Liver (tissue), 8 donors: ENCODE measurements at regions not wholly inside any gene's neighbourhood (a gene's known extent, or its start where the extent isn't known, plus 50 kb on each side); places are given as distances from the start of the nearest gene placed in this dataset.

Experiments
- DNase-seq: peaks from one replicate; pipeline ENCODE4 v3.0.0-alpha.2; 2017; ENCODE audit warnings: low spot score
- H3K27ac ChIP-seq, 2 donors: one replicate each; pipeline ENCODE4 v1.7.0; 2013; ENCODE audit warnings: inconsistent platforms in 2 of 2, low read length in 2 of 2, control low read depth in 1 of 2, low read depth in 1 of 2, mild to moderate bottlenecking in 1 of 2
- H3K27me3 ChIP-seq, 4 donors: one replicate each; pipeline versions ENCODE4 v1.6.1 to v1.7.0; 2013; ENCODE audit warnings: low read length in 3 of 4, inconsistent platforms in 1 of 4, mild to moderate bottlenecking in 1 of 4, moderate library complexity in 1 of 4; ENCODE audit not compliant: control insufficient read depth in 4 of 4, insufficient read depth in 4 of 4
- H3K36me3 ChIP-seq, 4 donors: one replicate each; pipeline versions ENCODE4 v1.6.1 to v1.7.0; 2013; ENCODE audit warnings: low read length in 3 of 4, mild to moderate bottlenecking in 3 of 4, low read depth in 1 of 4, moderate library complexity in 1 of 4; ENCODE audit not compliant: control insufficient read depth in 4 of 4, insufficient read depth in 3 of 4
- H3K4me1 ChIP-seq, 4 donors: one replicate each; pipeline versions ENCODE4 v1.6.1 to v1.7.0; 2013; ENCODE audit warnings: low read length in 3 of 4, mild to moderate bottlenecking in 3 of 4, moderate library complexity in 1 of 4; ENCODE audit not compliant: control insufficient read depth in 4 of 4, insufficient read depth in 4 of 4
- H3K4me3 ChIP-seq, 3 donors: one replicate each; pipeline versions ENCODE4 v1.6.1 to v1.7.0; 2013; ENCODE audit warnings: low read length in 3 of 3, control low read depth in 1 of 3, low read depth in 1 of 3, mild to moderate bottlenecking in 1 of 3
- H3K9ac ChIP-seq, 2 donors: one replicate each; pipeline ENCODE4 v1.7.0; 2013; ENCODE audit warnings: low read length in 2 of 2, mild to moderate bottlenecking in 2 of 2, moderate library complexity in 2 of 2, control low read depth in 1 of 2, low read depth in 1 of 2
- H3K9me3 ChIP-seq, 4 donors: one replicate each; pipeline versions ENCODE4 v1.6.1 to v1.7.0; 2013; ENCODE audit warnings: low read length in 3 of 4; ENCODE audit not compliant: control insufficient read depth in 4 of 4
- EGR1 ChIP-seq, 2 donors: IDR thresholded peaks; 2 replicates each; pipeline ENCODE4 v1.6.1; 2016 to 2018; ENCODE audit warnings: antibody characterized with exemption in 2 of 2, low read depth in 2 of 2
- FOXA1 ChIP-seq: IDR thresholded peaks from 2 replicates; pipeline ENCODE4 v1.6.1; 2016; ENCODE audit warnings: antibody characterized with exemption
- FOXA2 ChIP-seq: IDR thresholded peaks from 2 replicates; pipeline ENCODE4 v1.6.1; 2016; ENCODE audit warnings: antibody characterized with exemption
- GABPA ChIP-seq, 2 donors: IDR thresholded peaks in 1 of 2; conservative IDR thresholded peaks in 1 of 2; 2 replicates each; pipeline ENCODE4 v1.6.1; 2016; ENCODE audit warnings: antibody characterized with exemption in 2 of 2, mild to moderate bottlenecking in 1 of 2, moderate library complexity in 1 of 2
- HNF4A ChIP-seq, 2 donors: conservative IDR thresholded peaks; 2 replicates each; pipeline ENCODE4 v1.6.1; 2016; ENCODE audit warnings: antibody characterized with exemption in 2 of 2, mild to moderate bottlenecking in 2 of 2
- HNF4G ChIP-seq: IDR thresholded peaks from 2 replicates; pipeline ENCODE4 v1.6.1; 2016; ENCODE audit warnings: antibody characterized with exemption
- JUND ChIP-seq, 2 donors: IDR thresholded peaks; 2 replicates each; pipeline ENCODE4 v1.6.1; 2016; ENCODE audit warnings: antibody characterized with exemption in 2 of 2
- NR2F2 ChIP-seq: IDR thresholded peaks from 2 replicates; pipeline ENCODE4 v1.6.1; 2016; ENCODE audit warnings: antibody characterized with exemption
- RAD21 ChIP-seq, 2 donors: IDR thresholded peaks; 2 replicates each; pipeline ENCODE4 v1.6.1; 2016; ENCODE audit warnings: antibody characterized with exemption in 2 of 2, mild to moderate bottlenecking in 2 of 2
- RXRA ChIP-seq, 2 donors: IDR thresholded peaks; 2 replicates each; pipeline ENCODE4 v1.6.1; 2017 to 2018; ENCODE audit warnings: antibody characterized with exemption in 2 of 2, mild to moderate bottlenecking in 1 of 2
- SP1 ChIP-seq: IDR thresholded peaks from 2 replicates; pipeline ENCODE4 v1.6.1; 2018; ENCODE audit warnings: antibody characterized with exemption, mild to moderate bottlenecking
- TAF1 ChIP-seq: conservative IDR thresholded peaks from 2 replicates; pipeline ENCODE4 v1.6.1; 2016; ENCODE audit warnings: antibody characterized with exemption, mild to moderate bottlenecking
- YY1 ChIP-seq: IDR thresholded peaks from 2 replicates; pipeline ENCODE4 v1.6.1; 2016; ENCODE audit warnings: antibody characterized with exemption, mild to moderate bottlenecking
- WGBS: extraction: QIAGEN DNeasy Blood & Tissue Kit; methylation state at CpG from one replicate; pipeline ENCODE4 v1.1.7; 2013; 5-methylcytosine and 5-hydroxymethylcytosine counted together
- TF ChIP-seq, protein P1 (sequence below): IDR thresholded peaks from 2 replicates; pipeline ENCODE4 v1.6.1; 2016; ENCODE audit warnings: antibody characterized with exemption
- TF ChIP-seq, protein P2 (sequence below): IDR thresholded peaks from 2 replicates; pipeline ENCODE4 v1.6.1; 2016; ENCODE audit warnings: antibody characterized with exemption
- TF ChIP-seq, protein P3 (sequence below): IDR thresholded peaks from 2 replicates; pipeline ENCODE4 v1.6.1; 2016; ENCODE audit warnings: antibody characterized with exemption
- TF ChIP-seq, protein P4 (sequence below): fragments of 150-350 bp; IDR thresholded peaks from 2 replicates; pipeline ENCODE4 v1.5.1; 2017; ENCODE audit warnings: improper control_type of control experiment, low read depth, low read length; ENCODE audit not compliant: missing input control
- TF ChIP-seq, protein P5 (sequence below): IDR thresholded peaks from 2 replicates; pipeline ENCODE4 v1.6.1; 2016; ENCODE audit warnings: antibody characterized with exemption, mild to moderate bottlenecking
- donor health status: healthy.
- donor health status: healthy.
- donor health status: healthy.
- donor health status: healthy.
- donor health status: healthy.

DNA sequence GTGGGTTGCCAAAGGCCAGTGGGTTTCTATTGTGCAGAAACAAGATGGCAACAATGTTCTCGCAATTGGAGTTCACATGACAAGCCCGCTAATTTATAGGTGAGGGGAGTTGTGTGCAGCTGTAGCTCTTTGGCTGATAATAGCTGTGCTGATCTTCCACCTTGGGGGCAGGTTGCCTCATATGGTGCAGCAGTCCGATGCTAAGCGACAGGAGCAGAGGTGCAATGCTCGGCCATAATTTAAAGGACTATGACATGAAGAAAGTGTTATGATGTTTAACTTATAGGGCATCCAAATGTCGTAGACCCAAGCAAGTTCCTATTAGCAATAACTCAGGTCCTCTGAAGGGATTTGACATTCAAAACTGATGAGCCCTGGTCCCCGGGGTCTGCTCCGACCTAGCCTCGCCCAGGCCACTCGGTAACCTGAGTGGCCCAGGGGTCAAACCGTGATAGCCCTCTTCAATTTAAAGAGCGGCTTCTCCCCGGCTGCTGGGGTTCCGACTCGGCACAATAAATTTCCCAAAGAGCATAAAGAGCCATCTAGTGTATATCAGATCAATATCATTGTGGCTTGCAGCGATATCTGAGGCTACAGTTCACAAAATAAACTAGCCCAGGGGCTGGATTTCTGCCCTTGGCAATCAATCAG lies 724.0 kb downstream of the IRX1 start:
- Histone ChIP-seq H3K4me3 (no peak overlapping the region), H3K27ac (no peak overlapping the region), H3K36me3 (no peaks in the 10 kb centered on the region), H3K27me3 (no peaks in the 10 kb centered on the region), H3K9ac (no peak overlapping the region), H3K9me3 (no peaks in the 10 kb centered on the region), H3K4me1 (no peaks in the 10 kb centered on the region)
- WGBS: 82% methylated on average over 16 of the region's 16 CpGs
- TF ChIP-seq, protein P1, sequence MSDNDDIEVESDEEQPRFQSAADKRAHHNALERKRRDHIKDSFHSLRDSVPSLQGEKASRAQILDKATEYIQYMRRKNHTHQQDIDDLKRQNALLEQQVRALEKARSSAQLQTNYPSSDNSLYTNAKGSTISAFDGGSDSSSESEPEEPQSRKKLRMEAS: no peak
- no peak for TF ChIP-seq HNF4A (conservative IDR thresholded peaks at IDR 0.05)
- no peak for TF ChIP-seq RAD21 (IDR thresholded peaks at IDR 0.05)
- TF ChIP-seq RXRA (IDR thresholded peaks at IDR 0.05): no peak
- TF ChIP-seq, protein P2, sequence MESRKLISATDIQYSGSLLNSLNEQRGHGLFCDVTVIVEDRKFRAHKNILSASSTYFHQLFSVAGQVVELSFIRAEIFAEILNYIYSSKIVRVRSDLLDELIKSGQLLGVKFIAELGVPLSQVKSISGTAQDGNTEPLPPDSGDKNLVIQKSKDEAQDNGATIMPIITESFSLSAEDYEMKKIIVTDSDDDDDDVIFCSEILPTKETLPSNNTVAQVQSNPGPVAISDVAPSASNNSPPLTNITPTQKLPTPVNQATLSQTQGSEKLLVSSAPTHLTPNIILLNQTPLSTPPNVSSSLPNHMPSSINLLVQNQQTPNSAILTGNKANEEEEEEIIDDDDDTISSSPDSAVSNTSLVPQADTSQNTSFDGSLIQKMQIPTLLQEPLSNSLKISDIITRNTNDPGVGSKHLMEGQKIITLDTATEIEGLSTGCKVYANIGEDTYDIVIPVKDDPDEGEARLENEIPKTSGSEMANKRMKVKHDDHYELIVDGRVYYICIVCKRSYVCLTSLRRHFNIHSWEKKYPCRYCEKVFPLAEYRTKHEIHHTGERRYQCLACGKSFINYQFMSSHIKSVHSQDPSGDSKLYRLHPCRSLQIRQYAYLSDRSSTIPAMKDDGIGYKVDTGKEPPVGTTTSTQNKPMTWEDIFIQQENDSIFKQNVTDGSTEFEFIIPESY: no peak
- no peak for TF ChIP-seq SP1
- no peak for TF ChIP-seq GABPA (IDR thresholded peaks at IDR 0.05 in 1 of 2, conservative IDR thresholded peaks at IDR 0.05 in 1 of 2)
- TF ChIP-seq FOXA2: no peak
- no peak for TF ChIP-seq FOXA1
- TF ChIP-seq JUND (IDR thresholded peaks at IDR 0.05): no peak
- TF ChIP-seq, protein P3, sequence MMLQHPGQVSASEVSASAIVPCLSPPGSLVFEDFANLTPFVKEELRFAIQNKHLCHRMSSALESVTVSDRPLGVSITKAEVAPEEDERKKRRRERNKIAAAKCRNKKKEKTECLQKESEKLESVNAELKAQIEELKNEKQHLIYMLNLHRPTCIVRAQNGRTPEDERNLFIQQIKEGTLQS: no peak
- no peak for TF ChIP-seq HNF4G
- TF ChIP-seq, protein P4, sequence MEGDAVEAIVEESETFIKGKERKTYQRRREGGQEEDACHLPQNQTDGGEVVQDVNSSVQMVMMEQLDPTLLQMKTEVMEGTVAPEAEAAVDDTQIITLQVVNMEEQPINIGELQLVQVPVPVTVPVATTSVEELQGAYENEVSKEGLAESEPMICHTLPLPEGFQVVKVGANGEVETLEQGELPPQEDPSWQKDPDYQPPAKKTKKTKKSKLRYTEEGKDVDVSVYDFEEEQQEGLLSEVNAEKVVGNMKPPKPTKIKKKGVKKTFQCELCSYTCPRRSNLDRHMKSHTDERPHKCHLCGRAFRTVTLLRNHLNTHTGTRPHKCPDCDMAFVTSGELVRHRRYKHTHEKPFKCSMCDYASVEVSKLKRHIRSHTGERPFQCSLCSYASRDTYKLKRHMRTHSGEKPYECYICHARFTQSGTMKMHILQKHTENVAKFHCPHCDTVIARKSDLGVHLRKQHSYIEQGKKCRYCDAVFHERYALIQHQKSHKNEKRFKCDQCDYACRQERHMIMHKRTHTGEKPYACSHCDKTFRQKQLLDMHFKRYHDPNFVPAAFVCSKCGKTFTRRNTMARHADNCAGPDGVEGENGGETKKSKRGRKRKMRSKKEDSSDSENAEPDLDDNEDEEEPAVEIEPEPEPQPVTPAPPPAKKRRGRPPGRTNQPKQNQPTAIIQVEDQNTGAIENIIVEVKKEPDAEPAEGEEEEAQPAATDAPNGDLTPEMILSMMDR: no peak
- no peak for TF ChIP-seq YY1
- TF ChIP-seq TAF1: no peak
- TF ChIP-seq, protein P5, sequence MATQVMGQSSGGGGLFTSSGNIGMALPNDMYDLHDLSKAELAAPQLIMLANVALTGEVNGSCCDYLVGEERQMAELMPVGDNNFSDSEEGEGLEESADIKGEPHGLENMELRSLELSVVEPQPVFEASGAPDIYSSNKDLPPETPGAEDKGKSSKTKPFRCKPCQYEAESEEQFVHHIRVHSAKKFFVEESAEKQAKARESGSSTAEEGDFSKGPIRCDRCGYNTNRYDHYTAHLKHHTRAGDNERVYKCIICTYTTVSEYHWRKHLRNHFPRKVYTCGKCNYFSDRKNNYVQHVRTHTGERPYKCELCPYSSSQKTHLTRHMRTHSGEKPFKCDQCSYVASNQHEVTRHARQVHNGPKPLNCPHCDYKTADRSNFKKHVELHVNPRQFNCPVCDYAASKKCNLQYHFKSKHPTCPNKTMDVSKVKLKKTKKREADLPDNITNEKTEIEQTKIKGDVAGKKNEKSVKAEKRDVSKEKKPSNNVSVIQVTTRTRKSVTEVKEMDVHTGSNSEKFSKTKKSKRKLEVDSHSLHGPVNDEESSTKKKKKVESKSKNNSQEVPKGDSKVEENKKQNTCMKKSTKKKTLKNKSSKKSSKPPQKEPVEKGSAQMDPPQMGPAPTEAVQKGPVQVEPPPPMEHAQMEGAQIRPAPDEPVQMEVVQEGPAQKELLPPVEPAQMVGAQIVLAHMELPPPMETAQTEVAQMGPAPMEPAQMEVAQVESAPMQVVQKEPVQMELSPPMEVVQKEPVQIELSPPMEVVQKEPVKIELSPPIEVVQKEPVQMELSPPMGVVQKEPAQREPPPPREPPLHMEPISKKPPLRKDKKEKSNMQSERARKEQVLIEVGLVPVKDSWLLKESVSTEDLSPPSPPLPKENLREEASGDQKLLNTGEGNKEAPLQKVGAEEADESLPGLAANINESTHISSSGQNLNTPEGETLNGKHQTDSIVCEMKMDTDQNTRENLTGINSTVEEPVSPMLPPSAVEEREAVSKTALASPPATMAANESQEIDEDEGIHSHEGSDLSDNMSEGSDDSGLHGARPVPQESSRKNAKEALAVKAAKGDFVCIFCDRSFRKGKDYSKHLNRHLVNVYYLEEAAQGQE: no peak
- TF ChIP-seq NR2F2: no peak
- no peak for TF ChIP-seq EGR1 (IDR thresholded peaks at IDR 0.05; ENCODE audit: low read depth in 2 of 2)
- DNase-seq: no peak
